ENCODE measurements at regions not wholly inside any gene's neighbourhood (a gene's known extent, or its start where the extent isn't known, plus 50 kb on each side); places are given as distances from the start of the nearest gene placed in this dataset.

GRCh38 chr3:159605101-159605500, 383.5 kb upstream of the IL12A start:
- TF ChIP-seq CTCF (IDR thresholded peaks at IDR 0.05) (no peak), POLR2A (IDR thresholded peaks at IDR 0.05) (no peak)
